CD14-positive monocyte (primary cell): ENCODE measurements at regions not wholly inside any gene's neighbourhood (a gene's known extent, or its start where the extent isn't known, plus 50 kb on each side); places are given as distances from the start of the nearest gene placed in this dataset.

Experiments
- DNase-seq, 3 donors: peaks; one replicate each; pipeline ENCODE4 v3.0.0-alpha.2; 2011 to 2022
- H2AFZ ChIP-seq: 2 replicates; pipeline ENCODE4 v1.6.0; 2012; ENCODE audit warnings: mild to moderate bottlenecking, low read depth, low read length, inconsistent platforms; ENCODE audit not compliant: insufficient read depth, poor library complexity, severe bottlenecking
- H3K27ac ChIP-seq, 2 donors: 1 replicate in 1 of 2; 2 replicates in 1 of 2; pipeline ENCODE4 v1.5.1; 2012 to 2013; ENCODE audit warnings: low read length in 2 of 2, control low read depth in 1 of 2, inconsistent platforms in 1 of 2, low read depth in 1 of 2, mild to moderate bottlenecking in 1 of 2
- H3K27me3 ChIP-seq, 2 donors: one replicate each; pipeline versions ENCODE4 v1.6.0 to v1.6.1; 2011 to 2013; ENCODE audit warnings: low read length in 2 of 2; ENCODE audit not compliant: control insufficient read depth in 2 of 2, insufficient read depth in 2 of 2
- H3K36me3 ChIP-seq, 2 donors: replicated peaks in 1 of 2; 1 replicate in 1 of 2; 2 replicates in 1 of 2; pipeline versions ENCODE4 v1.5.1 to v1.6.1; 2012 to 2013; ENCODE audit warnings: low read length in 2 of 2, control low read depth in 1 of 2, inconsistent platforms in 1 of 2, mild to moderate bottlenecking in 1 of 2; ENCODE audit not compliant: insufficient read depth in 2 of 2, control insufficient read depth in 1 of 2
- H3K4me1 ChIP-seq, 2 donors: 1 replicate in 1 of 2; 2 replicates in 1 of 2; pipeline versions ENCODE4 v1.5.1 to v1.6.1; 2012 to 2013; ENCODE audit warnings: low read length in 2 of 2, control low read depth in 1 of 2, inconsistent platforms in 1 of 2, mild to moderate bottlenecking in 1 of 2, moderate library complexity in 1 of 2; ENCODE audit not compliant: insufficient read depth in 2 of 2, control insufficient read depth in 1 of 2
- H3K4me2 ChIP-seq: replicated peaks from 2 replicates; pipeline ENCODE3; 2012; ENCODE audit warnings: low read length, moderate library complexity, mild to moderate bottlenecking; ENCODE audit not compliant: poor library complexity, severe bottlenecking; ENCODE audit errors: extremely low read depth
- H3K4me3 ChIP-seq, 3 experiments: fragments of 200-600 bp in 1 of 3; sonication (generic) in 1 of 3; replicated peaks in 1 of 3; 1 replicate in 2 of 3; 2 replicates in 1 of 3; pipeline ENCODE4 v1.5.1; 2011 to 2013; ENCODE audit warnings: low read length in 3 of 3, mild to moderate bottlenecking in 3 of 3, control low read depth in 2 of 3, low read depth in 2 of 3, inconsistent platforms in 1 of 3, moderate library complexity in 1 of 3
- H3K79me2 ChIP-seq: 2 replicates; pipeline ENCODE4 v1.6.0; 2012; ENCODE audit warnings: mild to moderate bottlenecking, control low read depth, inconsistent platforms, low read length, moderate library complexity; ENCODE audit not compliant: insufficient read depth
- H3K9ac ChIP-seq: 2 replicates; pipeline ENCODE4 v1.6.0; 2017; ENCODE audit warnings: low read length, mild to moderate bottlenecking; ENCODE audit not compliant: insufficient read depth, poor library complexity, severe bottlenecking
- H3K9me3 ChIP-seq, 2 donors: replicated peaks in 1 of 2; 1 replicate in 1 of 2; 2 replicates in 1 of 2; pipeline versions ENCODE4 v1.5.1 to v1.6.1; 2012 to 2013; ENCODE audit warnings: low read length in 2 of 2, control low read depth in 1 of 2; ENCODE audit not compliant: control insufficient read depth in 1 of 2, insufficient read depth in 1 of 2
- H4K20me1 ChIP-seq: 2 replicates; pipeline ENCODE4 v1.6.0; 2012; ENCODE audit warnings: mild to moderate bottlenecking, low read length, control low read depth, moderate library complexity; ENCODE audit not compliant: insufficient read depth
- H3K27ac Mint-ChIP-seq, 7 donors: one replicate each; pipeline ENCODE4 v1.8.0; 2020; ENCODE audit warnings: mild to moderate bottlenecking in 7 of 7, mixed read lengths in 7 of 7, moderate library complexity in 6 of 7, inconsistent platforms in 2 of 7
- H3K27me3 Mint-ChIP-seq, 3 donors: one replicate each; pipeline ENCODE4 v1.8.0; 2021 to 2022; ENCODE audit warnings: low read depth in 3 of 3, mild to moderate bottlenecking in 3 of 3, mixed read lengths in 3 of 3, moderate library complexity in 3 of 3, inconsistent platforms in 1 of 3
- H3K36me3 Mint-ChIP-seq, 2 donors: one replicate each; pipeline ENCODE4 v1.8.0; 2020; ENCODE audit warnings: mixed read lengths in 2 of 2, inconsistent platforms in 1 of 2, mild to moderate bottlenecking in 1 of 2
- H3K4me1 Mint-ChIP-seq: one replicate; pipeline ENCODE4 v1.8.0; 2020; ENCODE audit warnings: mild to moderate bottlenecking, mixed read lengths
- H3K4me3 Mint-ChIP-seq, 2 donors: one replicate each; pipeline ENCODE4 v1.8.0; 2020; ENCODE audit warnings: mild to moderate bottlenecking in 2 of 2, mixed read lengths in 2 of 2, moderate library complexity in 1 of 2
- H3K9me3 Mint-ChIP-seq, 7 donors: one replicate each; pipeline ENCODE4 v1.8.0; 2020 to 2022; ENCODE audit warnings: mixed read lengths in 7 of 7, mild to moderate bottlenecking in 6 of 7, moderate library complexity in 6 of 7, inconsistent platforms in 2 of 7
- WGBS: methylation state at CpG from one replicate; pipeline ENCODE4 v1.1.5; 2013; ENCODE audit warnings: missing lambda C conversion rate; ENCODE audit not compliant: insufficient coverage; 5-methylcytosine and 5-hydroxymethylcytosine counted together
- intact Hi-C, 2 donors: fragments of 100-400 bp; cut with micrococcal nuclease; formaldehyde crosslinking; loops; one replicate each; pipeline versions ENCODE4 v1.15.0 to v1.15.1; 2023
- TF ChIP-seq, protein P1 (sequence below): fragments of 200-600 bp; IDR thresholded peaks from one replicate; pipeline ENCODE4 v1.8.0; 2022; ENCODE audit warnings: antibody characterized with exemption, mild to moderate bottlenecking

DNA sequence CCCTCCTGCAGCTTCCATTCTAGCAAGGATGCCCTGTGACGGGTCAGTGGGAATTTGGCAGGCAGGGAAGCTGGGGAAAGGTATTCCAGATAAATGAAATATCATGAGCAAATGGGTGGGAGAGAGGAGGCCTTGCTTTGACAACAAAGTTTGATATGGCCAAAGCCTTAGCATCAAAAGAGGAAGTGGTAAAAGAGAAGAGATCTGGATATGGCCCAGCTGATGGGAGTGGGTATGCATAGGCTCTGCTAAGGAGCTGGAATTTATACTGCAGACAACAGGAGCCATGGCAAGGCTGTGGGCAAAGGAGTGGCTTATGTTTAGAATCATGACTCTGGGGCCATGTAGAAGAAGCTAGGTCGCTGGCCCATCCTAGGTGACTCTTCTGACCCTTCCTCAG is 89.2 kb downstream of the PJA1 start:
- H2AFZ ChIP-seq, result no peak overlapping the region
- no peaks in the 10 kb centered on the region for H4K20me1 ChIP-seq
- no peaks in the 10 kb centered on the region for H3K79me2 ChIP-seq
- H3K27me3 ChIP-seq, result no peaks in the 10 kb centered on the region
- no peaks in the 10 kb centered on the region for H3K36me3 Mint-ChIP-seq
- no peak overlapping the region for H3K27ac Mint-ChIP-seq
- peaks cover 0 to 2% (median 1%) of the 10 kb centered on the region in 3 donors for H3K27me3 Mint-ChIP-seq
- WGBS, result 90% methylated on average over 2 of the region's 2 CpGs
- no peaks in the 10 kb centered on the region for H3K36me3 ChIP-seq
- H3K4me2 ChIP-seq, result no peak overlapping the region
- H3K4me1 ChIP-seq, result no peaks in the 10 kb centered on the region
- H3K4me3 Mint-ChIP-seq, result no peak overlapping the region
- H3K9me3 ChIP-seq, result no peaks in the 10 kb centered on the region
- no peaks in the 10 kb centered on the region for H3K4me1 Mint-ChIP-seq
- no peak overlapping the region for H3K27ac ChIP-seq
- no peak for DNase-seq
- TF ChIP-seq, protein P1, sequence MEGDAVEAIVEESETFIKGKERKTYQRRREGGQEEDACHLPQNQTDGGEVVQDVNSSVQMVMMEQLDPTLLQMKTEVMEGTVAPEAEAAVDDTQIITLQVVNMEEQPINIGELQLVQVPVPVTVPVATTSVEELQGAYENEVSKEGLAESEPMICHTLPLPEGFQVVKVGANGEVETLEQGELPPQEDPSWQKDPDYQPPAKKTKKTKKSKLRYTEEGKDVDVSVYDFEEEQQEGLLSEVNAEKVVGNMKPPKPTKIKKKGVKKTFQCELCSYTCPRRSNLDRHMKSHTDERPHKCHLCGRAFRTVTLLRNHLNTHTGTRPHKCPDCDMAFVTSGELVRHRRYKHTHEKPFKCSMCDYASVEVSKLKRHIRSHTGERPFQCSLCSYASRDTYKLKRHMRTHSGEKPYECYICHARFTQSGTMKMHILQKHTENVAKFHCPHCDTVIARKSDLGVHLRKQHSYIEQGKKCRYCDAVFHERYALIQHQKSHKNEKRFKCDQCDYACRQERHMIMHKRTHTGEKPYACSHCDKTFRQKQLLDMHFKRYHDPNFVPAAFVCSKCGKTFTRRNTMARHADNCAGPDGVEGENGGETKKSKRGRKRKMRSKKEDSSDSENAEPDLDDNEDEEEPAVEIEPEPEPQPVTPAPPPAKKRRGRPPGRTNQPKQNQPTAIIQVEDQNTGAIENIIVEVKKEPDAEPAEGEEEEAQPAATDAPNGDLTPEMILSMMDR, result no peak
- intact Hi-C loops, result no loop called here
- no peak overlapping the region for H3K9ac ChIP-seq
- no peak overlapping the region for H3K4me3 ChIP-seq
- peaks cover 0 to under 1% (median 0%) of the 10 kb centered on the region in 7 donors for H3K9me3 Mint-ChIP-seq

DNA sequence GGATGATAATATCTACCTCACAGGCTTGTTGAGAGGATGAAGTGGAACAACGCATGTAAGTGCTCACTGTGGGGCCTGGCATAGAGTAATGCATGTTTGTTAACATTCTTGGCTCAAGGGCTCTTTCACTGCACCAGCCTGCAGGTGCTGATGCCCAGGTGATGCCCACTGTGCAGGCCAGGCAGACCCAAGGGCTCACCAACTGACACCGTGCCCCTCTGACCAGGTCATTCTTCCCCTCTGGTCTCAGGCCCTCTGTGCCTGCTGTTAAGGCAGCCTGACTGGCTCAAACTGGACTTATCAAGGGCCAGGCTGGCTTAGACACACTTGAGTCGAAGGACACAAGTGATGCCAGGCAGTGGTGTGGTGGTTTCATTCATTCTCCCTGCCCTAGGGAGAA is 90.5 kb downstream of the PJA1 start:
- TF ChIP-seq, protein P1, result no peak
- Mint-ChIP-seq H3K27me3 (peaks cover 0 to 5% (median 5%) of the 10 kb centered on the region in 3 donors), H3K27ac (no peak overlapping the region), H3K4me3 (no peak overlapping the region), H3K36me3 (no peaks in the 10 kb centered on the region), H3K9me3 (peaks cover 0 to 3% (median 0%) of the 10 kb centered on the region in 7 donors), H3K4me1 (no peaks in the 10 kb centered on the region)
- Histone ChIP-seq H3K4me1 (no peaks in the 10 kb centered on the region), H2AFZ (no peak overlapping the region), H3K9ac (no peak overlapping the region), H3K9me3 (no peaks in the 10 kb centered on the region), H3K27me3 (no peaks in the 10 kb centered on the region), H3K4me2 (no peak overlapping the region), H4K20me1 (no peaks in the 10 kb centered on the region), H3K27ac (no peak overlapping the region), H3K4me3 (no peak overlapping the region), H3K79me2 (no peaks in the 10 kb centered on the region), H3K36me3 (no peaks in the 10 kb centered on the region)
- WGBS, result no CpG with 5 or more reads among the region's 3 CpGs
- DNase-seq, result no peak
- intact Hi-C loops, result no loop called here
